ENCODE measurements at regions not wholly inside any gene's neighbourhood (a gene's known extent, or its start where the extent isn't known, plus 50 kb on each side); places are given as distances from the start of the nearest gene placed in this dataset.

GRCh38 chr11:34564406-34564805 lies 50.8 kb upstream of the ELF5 start:
- no peak for DNase-seq
- intact Hi-C loops (cut with DNase I), result no loop called here

- intact Hi-C loops (cut with DNase I), result no loop called here
- DNase-seq, result peak in 2 of 10 donors; percentile 17 to 28
Observed at GRCh38 chr11:34564807-34565241, 51.2 kb upstream of the ELF5 start.

GRCh38 chr11:34565417-34566207 lies 52.0 kb upstream of the ELF5 start:
- intact Hi-C loops (cut with DNase I), result no loop called here
- DNase-seq, result no peak

GRCh38 chr11:34566208-34566551 lies 52.6 kb upstream of the ELF5 start:
- DNase-seq, result no peak

GRCh38 chr11:34566736-34567135 lies 53.1 kb upstream of the ELF5 start:
- intact Hi-C loops (cut with DNase I), result no loop called here
- DNase-seq, result no peak

More at GRCh38 chr11:34566208-34566551, 52.6 kb upstream of the ELF5 start:
- intact Hi-C loops (cut with DNase I), result no loop called here

- intact Hi-C loops (cut with DNase I), result no loop called here
- DNase-seq, result no peak
Observed at GRCh38 chr11:34567733-34568132, 53.2 kb upstream of the EHF start.

GRCh38 chr11:34570584-34570983 lies 50.3 kb upstream of the EHF start:
- intact Hi-C loops (cut with DNase I), result no loop called here
- no peak for DNase-seq
